Hepatic stellate cell (primary cell): ENCODE measurements at regions not wholly inside any gene's neighbourhood (a gene's known extent, or its start where the extent isn't known, plus 50 kb on each side); places are given as distances from the start of the nearest gene placed in this dataset.

Source experiments
- DNase-seq: peaks from one replicate; pipeline ENCODE4 v3.0.0; 2011; ENCODE audit warnings: low spot score

GRCh38 chr13:103199380-103200088 is 133.3 kb upstream of the SLC10A2 start:
- DNase-seq = no peak

GRCh38 chr13:103196356-103196755 is 130.1 kb upstream of the SLC10A2 start:
- no peak for DNase-seq

GRCh38 chr13:103195762-103196161 is 129.5 kb upstream of the SLC10A2 start:
- DNase-seq = no peak

DNA sequence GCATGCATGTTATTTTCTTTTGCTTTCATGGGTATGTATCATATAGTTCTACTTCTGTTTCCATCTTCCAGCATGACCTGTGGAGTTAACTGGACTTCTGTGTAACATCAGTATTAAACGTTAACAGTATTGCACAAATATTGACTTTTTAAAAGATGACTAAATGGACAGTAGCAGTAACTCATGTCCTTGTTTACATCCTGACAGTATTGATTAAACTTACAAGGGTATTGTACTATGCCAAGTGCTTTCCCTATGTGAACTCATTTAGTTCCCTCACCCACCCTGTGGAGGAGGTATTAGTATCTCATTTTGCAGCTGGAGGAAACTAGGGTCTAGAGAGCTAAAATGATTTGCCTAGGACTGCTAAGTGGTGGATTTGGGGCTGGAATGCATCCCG is 128.7 kb upstream of the SLC10A2 start:
- DNase-seq = no peak

DNA sequence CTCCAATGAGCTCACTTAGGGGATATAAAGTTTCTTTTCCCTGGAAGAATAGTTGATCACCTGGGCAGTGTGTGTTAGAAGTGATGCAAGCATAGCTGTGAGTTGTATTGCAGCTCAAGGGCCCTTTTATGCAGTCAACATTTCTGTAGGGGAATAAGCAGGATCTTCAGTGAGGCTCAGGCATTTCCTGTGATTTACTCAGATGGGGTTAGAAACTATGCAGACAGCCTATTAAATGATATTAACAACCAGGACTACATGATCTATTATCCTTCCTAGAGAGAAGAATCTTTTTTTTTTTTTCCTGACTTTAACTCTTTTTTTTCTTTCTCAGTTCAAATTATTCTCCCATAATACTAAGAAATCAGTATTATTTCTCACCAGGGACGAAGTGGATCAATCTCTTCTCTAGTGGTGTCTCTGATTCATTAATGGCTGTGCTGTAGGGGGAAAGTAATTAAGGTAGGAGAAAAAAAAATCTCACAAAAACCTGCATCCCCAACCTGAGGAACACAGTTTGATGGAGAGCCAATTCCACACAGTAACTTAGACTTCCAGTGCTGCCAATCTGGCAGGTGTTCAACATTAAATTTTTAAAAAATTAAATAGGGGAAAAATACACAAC is 126.4 kb upstream of the SLC10A2 start:
- DNase-seq = no peak

- DNase-seq = no peak
Observed at GRCh38 chr13:103190841-103191240, 124.6 kb upstream of the SLC10A2 start.

GRCh38 chr13:103188713-103189326 is 122.6 kb upstream of the SLC10A2 start:
- DNase-seq = no peak

GRCh38 chr13:103187721-103188156 is 121.5 kb upstream of the SLC10A2 start:
- DNase-seq = no peak

DNA sequence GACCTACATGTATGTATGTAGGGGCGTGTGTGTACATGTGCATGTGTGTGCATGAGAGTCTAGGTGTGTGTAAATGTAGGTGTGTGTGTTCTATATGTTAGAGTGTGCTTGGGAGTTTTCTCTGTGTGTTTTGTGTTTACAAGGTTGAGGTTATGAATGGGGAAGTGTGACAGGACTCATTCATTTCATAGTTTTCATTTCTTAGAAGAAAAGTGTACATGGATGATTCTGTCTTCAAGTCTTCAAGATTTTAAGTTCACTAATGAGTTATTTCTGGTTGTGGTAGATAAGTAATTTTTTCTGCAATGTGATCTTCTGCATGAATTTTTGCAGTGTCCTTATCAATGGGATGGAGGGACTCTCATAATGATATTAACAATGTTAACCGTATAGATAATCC is 118.2 kb upstream of the SLC10A2 start:
- DNase-seq = no peak

DNA sequence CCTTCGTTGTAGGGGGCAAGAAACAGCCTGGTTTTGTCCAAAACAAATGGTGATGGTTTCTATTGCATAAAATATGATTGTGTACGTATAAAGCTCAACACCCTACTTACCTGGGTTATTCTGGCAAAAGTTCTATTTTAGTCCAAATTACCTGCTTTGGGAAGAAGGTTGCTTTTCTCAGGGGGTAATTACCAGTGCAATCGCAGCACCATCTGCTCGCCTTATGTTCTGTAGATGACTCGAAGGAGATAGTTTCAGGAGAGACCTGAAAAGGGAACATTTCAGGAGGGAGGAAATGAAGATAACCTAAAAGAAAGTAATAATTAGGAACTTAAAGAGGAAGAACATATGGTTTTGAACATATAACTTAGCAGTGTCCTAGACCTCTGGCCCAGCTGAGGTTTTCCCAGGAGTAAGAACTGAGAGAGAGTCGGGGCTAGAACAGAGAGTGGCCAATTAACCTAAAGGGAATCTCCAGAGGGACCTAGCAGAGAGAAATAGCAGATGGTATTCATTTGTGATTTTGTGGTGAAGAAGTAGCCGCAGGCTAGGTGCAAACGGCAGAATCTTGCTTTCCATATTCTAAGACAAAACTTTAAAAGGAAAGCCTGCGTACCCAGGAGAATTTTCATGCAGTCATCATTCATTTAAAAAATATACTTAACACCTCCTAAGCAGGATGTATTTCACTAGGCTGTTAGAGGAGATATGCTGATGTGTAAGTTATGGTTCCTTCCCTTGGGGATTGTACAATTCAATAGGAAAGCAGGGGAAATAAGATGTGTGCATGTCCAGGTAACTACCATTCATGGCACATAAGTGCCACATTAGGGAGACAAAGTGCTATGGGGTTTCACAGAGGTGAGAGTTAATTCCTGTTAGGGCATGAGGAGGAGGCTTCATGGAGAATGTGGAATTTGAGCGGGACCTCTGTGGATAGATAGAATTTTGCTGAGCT is 113.0 kb upstream of the SLC10A2 start:
- DNase-seq = no peak

GRCh38 chr13:103174966-103175365 is 108.7 kb upstream of the SLC10A2 start:
- no peak for DNase-seq

DNA sequence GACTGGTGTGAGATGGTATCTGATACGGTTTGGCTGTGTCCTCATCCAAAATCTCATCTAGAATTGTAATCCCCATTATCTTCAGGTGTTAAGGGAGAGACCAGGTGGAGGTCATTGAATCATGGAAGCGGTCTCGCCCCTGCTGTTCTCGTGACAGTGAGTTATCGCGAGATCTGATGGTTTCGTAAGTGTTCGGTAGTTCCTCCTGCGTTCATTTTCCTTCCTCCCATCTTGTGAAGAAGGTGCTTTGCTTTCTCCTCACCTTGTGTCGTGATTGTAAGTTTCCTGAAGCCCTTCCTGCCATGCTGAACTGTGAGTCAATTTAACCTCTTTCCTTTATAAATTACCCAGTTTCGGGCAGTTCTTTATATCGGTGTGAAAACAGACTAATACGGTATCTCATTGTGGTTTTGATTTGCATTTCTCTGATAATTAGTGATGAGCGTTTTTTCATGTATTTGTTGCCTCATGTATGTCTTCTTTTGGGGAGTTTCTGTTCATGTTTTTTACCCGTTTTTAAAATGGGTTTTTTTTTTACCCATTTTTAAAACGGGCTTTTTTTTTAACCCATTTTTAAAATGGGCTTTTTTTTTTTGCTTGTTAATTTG is 102.8 kb upstream of the SLC10A2 start:
- no peak for DNase-seq

DNA sequence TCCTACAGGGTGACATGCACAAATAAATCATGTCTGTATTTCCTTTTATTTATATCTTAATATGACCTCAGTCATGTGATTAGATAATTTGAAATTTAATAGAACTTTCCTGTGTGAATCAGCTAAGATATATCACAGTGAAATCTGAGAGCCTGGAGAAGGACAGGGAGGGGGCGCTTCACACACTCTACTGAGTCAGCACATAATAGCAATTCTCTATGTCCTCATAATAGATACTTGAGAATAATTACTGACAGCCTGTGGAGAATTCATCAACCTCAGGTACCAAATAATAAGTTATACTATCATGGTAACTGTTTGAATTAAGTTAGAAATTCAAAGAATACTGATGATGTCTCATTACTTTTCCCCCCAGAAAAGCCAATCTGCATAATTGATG is 98.0 kb upstream of the SLC10A2 start:
- no peak for DNase-seq

DNA sequence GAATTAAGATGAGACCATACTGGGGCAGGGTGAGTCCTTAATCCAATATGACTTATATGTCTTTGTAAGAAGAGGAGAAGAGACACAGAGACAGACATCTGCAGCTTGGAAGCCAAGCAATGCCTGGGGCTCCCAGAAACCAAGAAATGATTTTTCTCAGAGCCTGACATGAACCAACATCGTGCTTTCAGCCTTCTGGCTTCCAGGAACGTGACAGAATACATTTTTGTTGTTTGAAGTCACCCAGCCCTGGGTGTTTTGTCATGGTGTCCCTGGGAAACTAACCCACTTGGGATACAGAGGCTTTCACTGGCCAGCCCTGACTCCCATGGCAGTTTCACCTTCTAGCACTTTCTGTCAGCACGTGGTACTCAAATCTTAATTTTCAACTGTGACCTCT is 95.3 kb upstream of the SLC10A2 start:
- DNase-seq = no peak

DNA sequence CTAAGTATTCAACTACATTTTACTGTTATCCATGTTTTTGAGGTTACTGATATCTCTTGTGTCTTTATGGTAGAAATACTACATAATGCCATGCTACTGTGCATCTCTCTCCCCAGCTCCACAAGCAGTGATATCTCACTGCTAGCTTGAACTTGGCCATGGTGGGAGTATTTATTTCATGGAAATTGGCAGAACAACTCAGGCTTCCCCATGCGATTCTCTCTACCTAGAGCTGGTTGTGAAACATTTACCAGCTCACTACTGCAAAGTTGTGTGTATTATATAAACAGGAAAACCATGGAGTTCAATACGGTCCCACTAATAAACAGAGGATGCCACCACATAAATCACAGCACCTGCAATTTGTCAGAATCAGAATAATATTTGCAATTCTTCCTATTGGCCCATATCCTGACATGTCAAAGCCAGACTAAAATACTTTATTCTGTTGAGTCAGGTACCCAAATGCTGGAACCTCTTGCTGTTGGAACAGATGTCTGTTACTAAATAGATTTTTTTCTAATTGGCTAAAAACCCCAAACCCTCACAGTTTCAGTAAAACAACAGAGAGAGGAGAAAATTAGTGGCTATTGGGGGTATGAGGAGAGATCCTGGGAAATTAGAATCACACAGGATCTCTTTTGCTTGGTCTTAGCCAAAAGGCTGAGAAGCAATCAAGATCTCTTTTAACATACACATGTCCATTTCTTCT is 91.4 kb upstream of the SLC10A2 start:
- DNase-seq = no peak

DNA sequence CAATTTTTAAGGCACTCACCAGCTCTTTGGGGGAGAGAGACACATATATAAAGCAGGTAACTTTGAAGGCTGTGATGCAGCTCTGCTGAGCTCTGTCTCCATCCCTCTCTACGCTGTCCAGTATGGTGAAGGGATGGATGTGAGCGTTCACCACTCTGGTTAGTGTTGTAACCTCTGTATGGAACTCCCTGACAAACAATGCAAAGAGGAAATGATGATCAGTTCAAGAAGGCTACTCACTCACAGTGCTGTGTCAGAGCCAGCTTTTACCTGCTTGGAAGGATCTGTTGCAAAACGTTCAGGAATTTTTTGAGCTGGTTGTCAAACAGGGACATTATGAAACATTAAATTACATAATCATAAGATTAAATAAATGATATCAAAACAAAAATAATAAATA is 90.8 kb upstream of the SLC10A2 start:
- no peak for DNase-seq

DNA sequence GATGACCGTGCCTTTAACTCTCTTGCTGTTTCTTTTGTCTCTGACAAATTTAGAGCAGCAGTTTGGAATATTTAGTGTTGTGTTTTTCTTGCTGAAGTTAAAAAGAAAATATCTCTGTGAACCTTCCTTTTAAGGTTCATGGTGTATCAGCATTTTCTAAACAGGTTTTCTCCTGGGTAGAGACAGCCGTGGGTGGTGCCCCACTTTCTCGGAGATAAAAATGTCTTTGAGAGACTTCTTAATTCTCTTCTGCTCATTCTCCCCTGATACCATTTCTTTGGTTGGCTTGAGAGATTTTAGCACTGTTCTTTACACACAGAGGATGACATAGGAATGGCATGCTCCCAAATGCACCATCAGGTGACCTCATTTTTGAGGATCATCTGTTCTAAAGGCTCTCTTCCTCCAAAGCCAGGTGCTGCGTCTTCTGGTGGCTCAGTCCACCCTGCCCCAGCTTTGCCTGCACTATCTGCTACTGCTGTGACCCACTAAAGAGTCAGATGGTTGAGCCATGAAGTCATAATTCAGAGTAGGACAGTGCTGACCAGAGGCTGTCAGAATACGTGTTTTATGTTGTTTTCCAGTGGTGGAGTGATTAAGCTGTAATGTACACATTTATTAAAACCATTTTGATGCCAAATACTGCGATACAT is 90.3 kb upstream of the SLC10A2 start:
- no peak for DNase-seq

DNA sequence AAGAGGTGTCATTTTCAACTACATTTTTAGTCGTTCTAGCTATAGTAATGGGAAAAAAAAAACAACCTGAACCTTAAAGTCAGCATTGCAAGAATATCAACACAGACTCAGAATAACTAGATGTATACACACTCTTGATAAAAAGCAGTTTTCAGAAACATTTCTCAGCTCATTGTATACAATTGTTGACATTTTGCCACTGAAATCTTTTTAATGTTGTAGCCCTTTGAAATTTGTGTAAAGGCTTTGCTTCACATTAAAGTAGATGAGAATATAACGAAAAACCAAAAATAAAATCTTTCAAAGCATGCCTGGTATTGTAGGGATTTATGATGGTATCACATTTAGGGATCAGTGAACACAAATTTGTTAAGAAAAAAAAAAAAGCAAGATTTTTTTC is 87.2 kb upstream of the SLC10A2 start:
- DNase-seq = no peak

- DNase-seq = no peak
Observed at GRCh38 chr13:103147961-103148360, 81.7 kb upstream of the SLC10A2 start.

DNA sequence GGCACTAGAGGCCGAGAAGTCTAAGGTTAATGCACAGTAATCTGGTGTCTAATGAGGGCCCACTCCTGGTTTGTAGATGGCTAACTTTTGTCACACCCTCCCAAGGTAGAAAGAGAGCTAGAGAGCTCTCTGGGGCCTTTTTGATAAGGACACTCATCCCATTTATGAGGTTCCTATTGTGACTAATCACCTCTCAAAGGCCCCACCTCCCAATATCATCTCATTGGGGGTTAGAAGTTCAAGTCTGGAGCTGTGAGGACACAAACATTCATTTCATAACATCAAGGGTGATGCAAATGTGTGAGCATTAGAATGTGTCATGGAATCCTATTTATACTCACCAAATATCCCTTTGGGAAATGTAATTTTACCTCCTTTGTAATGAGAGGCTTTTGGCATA is 79.2 kb upstream of the SLC10A2 start:
- no peak for DNase-seq

DNA sequence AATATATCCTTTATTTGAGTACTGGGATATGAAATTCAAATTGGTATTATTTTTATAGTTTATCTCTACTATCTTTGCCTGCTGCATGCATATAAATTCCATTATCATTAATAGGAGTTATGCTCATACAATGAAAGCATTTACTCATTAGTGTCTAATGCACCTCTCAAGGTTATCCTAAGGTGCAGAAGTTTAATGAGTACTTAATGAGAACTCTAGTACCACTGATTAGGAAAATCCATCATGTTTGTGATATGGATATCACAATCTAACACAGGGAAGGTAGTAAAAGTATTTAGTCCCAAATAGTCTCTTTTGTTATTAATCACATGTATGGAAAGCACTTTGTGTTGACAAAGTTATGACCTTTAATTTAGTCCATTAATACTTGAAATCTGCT is 77.2 kb upstream of the SLC10A2 start:
- DNase-seq = no peak
